OCI-LY7 (cell line): ENCODE measurements at regions not wholly inside any gene's neighbourhood (a gene's known extent, or its start where the extent isn't known, plus 50 kb on each side); places are given as distances from the start of the nearest gene placed in this dataset.

Experiments used
- BruUV-seq: library from RNA; stranded (reverse); fragments of 400-500 nt; replicated peaks from 2 replicates; lab custom pipeline; 2021; lab: Mats Ljungman, UMichigan
- CTCF ChIA-PET: fragments of 300-600 bp; sonication (Branson Sonifier 250); formaldehyde crosslinking; loops from one replicate; lab custom pipeline; 2022; ENCODE audit warnings: antibody characterized with exemption; ENCODE audit not compliant: unreplicated experiment; lab: Charles Lee
- POLR2A ChIA-PET: fragments of 300-600 bp; sonication (Branson Sonifier 250); formaldehyde crosslinking; loops from one replicate; lab custom pipeline; 2022; ENCODE audit warnings: antibody characterized with exemption; lab: Charles Lee
- DNase-seq: peaks from one replicate; pipeline ENCODE4 v3.0.0-alpha.2; 2015; ENCODE audit warnings: low spot score
- H2AFZ ChIP-seq: fragments of 200-600 bp; sonication (generic), shearing (Covaris generic); 2 replicates; pipeline ENCODE4 v1.6.1; 2014; ENCODE audit warnings: mild to moderate bottlenecking, antibody characterized with exemption, low read length, moderate library complexity
- H3K27ac ChIP-seq: fragments of 200-600 bp; sonication (generic); 2 replicates; pipeline ENCODE4 v1.5.1; 2014; ENCODE audit warnings: mixed run types, low read depth, mild to moderate bottlenecking, moderate library complexity, low read length, inconsistent platforms; ENCODE audit not compliant: poor library complexity, severe bottlenecking
- H3K36me3 ChIP-seq: fragments of 200-600 bp; sonication (generic); 2 replicates; pipeline ENCODE4 v1.6.1; 2014; ENCODE audit warnings: mild to moderate bottlenecking, antibody characterized with exemption, low read length, moderate library complexity, mixed read lengths; ENCODE audit not compliant: insufficient read depth
- H3K4me1 ChIP-seq: fragments of 200-600 bp; sonication (generic); 2 replicates; pipeline ENCODE4 v1.5.1; 2014; ENCODE audit warnings: mild to moderate bottlenecking, low read length; ENCODE audit not compliant: insufficient read depth, poor library complexity, severe bottlenecking
- H3K4me2 ChIP-seq: fragments of 200-600 bp; sonication (generic); 2 replicates; pipeline ENCODE4 v1.6.1; 2014; ENCODE audit warnings: mild to moderate bottlenecking, low read length
- H3K4me3 ChIP-seq: fragments of 200-600 bp; sonication (generic); 2 replicates; pipeline ENCODE4 v1.5.1; 2014; ENCODE audit warnings: mild to moderate bottlenecking, low read depth, low read length; ENCODE audit not compliant: poor library complexity, severe bottlenecking
- H3K79me2 ChIP-seq: fragments of 200-600 bp; sonication (generic); 2 replicates; pipeline ENCODE4 v1.6.1; 2016; ENCODE audit warnings: low read depth, mild to moderate bottlenecking, low read length, moderate library complexity, mixed read lengths; ENCODE audit not compliant: insufficient read depth
- H3K9me2 ChIP-seq: fragments of 200-600 bp; sonication (generic); 2 replicates; pipeline ENCODE4 v1.6.1; 2016; ENCODE audit warnings: mild to moderate bottlenecking, low read length, mixed read lengths; ENCODE audit not compliant: insufficient read depth
- H3K9me3 ChIP-seq: fragments of 200-600 bp; sonication (generic); 2 replicates; pipeline ENCODE4 v1.6.1; 2014; ENCODE audit warnings: mild to moderate bottlenecking, mixed run types, low read length, mixed read lengths
- H4K20me1 ChIP-seq: fragments of 200-600 bp; sonication (generic); 2 replicates; pipeline ENCODE4 v1.6.1; 2014; ENCODE audit warnings: mild to moderate bottlenecking, antibody characterized with exemption, low read length, moderate library complexity, mixed read lengths; ENCODE audit not compliant: insufficient read depth
- CTCF ChIP-seq: fragments of 200-600 bp; sonication (generic); conservative IDR thresholded peaks from 2 replicates; pipeline ENCODE4 v1.5.1; 2014; ENCODE audit warnings: mild to moderate bottlenecking, antibody characterized with exemption, low read length, moderate library complexity, mixed read lengths
- EZH2phosphoT487 ChIP-seq: fragments of 200-600 bp; sonication (generic); IDR thresholded peaks from 2 replicates; pipeline ENCODE4 v1.6.1; 2018; ENCODE audit warnings: low read depth, borderline replicate concordance, mild to moderate bottlenecking, mixed run types, antibody characterized with exemption, low read length, moderate library complexity, mixed read lengths
- intact Hi-C: fragments of 100-400 bp; cut with micrococcal nuclease; formaldehyde crosslinking; loops from one replicate; pipeline ENCODE4 v1.10.0; 2022; ENCODE audit not compliant: unreplicated experiment

- no peak overlapping the region for H3K4me2 ChIP-seq
- intact Hi-C loops = no loop called here
- ChIA-PET POLR2A (interaction anchor here (0.5 to 0.6 kb wide), 3 partner anchors 144 to 1422 kb away, joined by 3 read pairs; no protein-coding TSS in a partner anchor), CTCF (no interaction called here)
- no peaks in the 10 kb centered on the region; the same call in 1 of the 2 replicates for H4K20me1 ChIP-seq
- H2AFZ ChIP-seq = no peak overlapping the region
- no TSS peak for BruUV-seq
- peaks cover 11% of the 10 kb centered on the region for H3K4me1 ChIP-seq
- no peak overlapping the region for H3K27ac ChIP-seq
- H3K4me3 ChIP-seq = no peak overlapping the region
- H3K9me2 ChIP-seq = no peaks in the 10 kb centered on the region
- no peaks in the 10 kb centered on the region for H3K9me3 ChIP-seq
- TF ChIP-seq EZH2phosphoT487 (no peak), CTCF (no peak)
- DNase-seq = no peak
- H3K79me2 ChIP-seq = no peaks in the 10 kb centered on the region
- H3K36me3 ChIP-seq = peaks cover 66% of the 10 kb centered on the region
Observed at GRCh38 chr19:5217171-5217570, 123.4 kb downstream of the PTPRS start.

- intact Hi-C loops = no loop called here
- 0 out of 2 replicates have a peak overlapping the region, but pooled peaks have one; percentile 32 for H3K4me2 ChIP-seq
- DNase-seq = peak; percentile 11
- no peak overlapping the region for H3K27ac ChIP-seq
- no peaks in the 10 kb centered on the region for H3K9me2 ChIP-seq
- no peaks in the 10 kb centered on the region for H3K79me2 ChIP-seq
- ChIA-PET CTCF (no interaction called here), POLR2A (interaction anchor here (0.6 kb wide), 1 partner anchor 10 kb away, joined by 5 read pairs; no protein-coding TSS in a partner anchor)
- no peak for TF ChIP-seq CTCF
- no peak overlapping the region for H3K4me3 ChIP-seq
- H3K4me1 ChIP-seq = peaks cover 11% of the 10 kb centered on the region
- no peaks in the 10 kb centered on the region for H3K9me3 ChIP-seq
- no TSS peak for BruUV-seq
- H2AFZ ChIP-seq = no peak overlapping the region
- H3K36me3 ChIP-seq = peaks cover 68% of the 10 kb centered on the region
- H4K20me1 ChIP-seq = no peaks in the 10 kb centered on the region; the same call in 1 of the 2 replicates
Observed at GRCh38 chr19:5216141-5216847, 124.3 kb downstream of the PTPRS start.

- Histone ChIP-seq H3K27ac (no peak overlapping the region), H4K20me1 (no peaks in the 10 kb centered on the region; the same call in 1 of the 2 replicates), H2AFZ (no peak overlapping the region), H3K9me2 (no peaks in the 10 kb centered on the region), H3K4me1 (peaks cover 11% of the 10 kb centered on the region), H3K4me3 (no peak overlapping the region), H3K4me2 (no peak overlapping the region), H3K79me2 (no peaks in the 10 kb centered on the region), H3K36me3 (peaks cover 70% of the 10 kb centered on the region), H3K9me3 (no peaks in the 10 kb centered on the region)
- no peak for DNase-seq
- POLR2A ChIA-PET = interaction anchor here (0.7 kb wide), 1 partner anchor 119 kb away, joined by 4 read pairs; no protein-coding TSS in a partner anchor
- no TSS peak for BruUV-seq
- intact Hi-C loops = no loop called here
- CTCF ChIA-PET = no interaction called here
- TF ChIP-seq EZH2phosphoT487 = no peak
- no peak for TF ChIP-seq CTCF
Observed at GRCh38 chr19:5215431-5215830, 125.2 kb downstream of the PTPRS start.
